HG03460 (cell line): ENCODE measurements at regions not wholly inside any gene's neighbourhood (a gene's known extent, or its start where the extent isn't known, plus 50 kb on each side); places are given as distances from the start of the nearest gene placed in this dataset.
"Not testable (repeated sequence)": the region's sequence is repeated elsewhere in the genome, so short reads cannot be mapped to it uniquely, and the experiment has no call there.

Experiments
- ATAC-seq: cut with Tn5 transposase; IDR thresholded peaks from one replicate; pipeline ENCODE4 v1.9.1; 2021; ENCODE audit not compliant: unreplicated experiment

- ATAC-seq: no peak
These were observed 82.2 kb upstream of the GRK3 start for GRCh38 chr22:25482091-25482760.

- no peak for ATAC-seq
These were observed 81.4 kb upstream of the GRK3 start for GRCh38 chr22:25482868-25483639.

- ATAC-seq: no peak
These were observed 80.5 kb upstream of the GRK3 start for GRCh38 chr22:25483931-25484330.

- ATAC-seq: no peak
These were observed 79.8 kb upstream of the GRK3 start for GRCh38 chr22:25484521-25485315.

DNA sequence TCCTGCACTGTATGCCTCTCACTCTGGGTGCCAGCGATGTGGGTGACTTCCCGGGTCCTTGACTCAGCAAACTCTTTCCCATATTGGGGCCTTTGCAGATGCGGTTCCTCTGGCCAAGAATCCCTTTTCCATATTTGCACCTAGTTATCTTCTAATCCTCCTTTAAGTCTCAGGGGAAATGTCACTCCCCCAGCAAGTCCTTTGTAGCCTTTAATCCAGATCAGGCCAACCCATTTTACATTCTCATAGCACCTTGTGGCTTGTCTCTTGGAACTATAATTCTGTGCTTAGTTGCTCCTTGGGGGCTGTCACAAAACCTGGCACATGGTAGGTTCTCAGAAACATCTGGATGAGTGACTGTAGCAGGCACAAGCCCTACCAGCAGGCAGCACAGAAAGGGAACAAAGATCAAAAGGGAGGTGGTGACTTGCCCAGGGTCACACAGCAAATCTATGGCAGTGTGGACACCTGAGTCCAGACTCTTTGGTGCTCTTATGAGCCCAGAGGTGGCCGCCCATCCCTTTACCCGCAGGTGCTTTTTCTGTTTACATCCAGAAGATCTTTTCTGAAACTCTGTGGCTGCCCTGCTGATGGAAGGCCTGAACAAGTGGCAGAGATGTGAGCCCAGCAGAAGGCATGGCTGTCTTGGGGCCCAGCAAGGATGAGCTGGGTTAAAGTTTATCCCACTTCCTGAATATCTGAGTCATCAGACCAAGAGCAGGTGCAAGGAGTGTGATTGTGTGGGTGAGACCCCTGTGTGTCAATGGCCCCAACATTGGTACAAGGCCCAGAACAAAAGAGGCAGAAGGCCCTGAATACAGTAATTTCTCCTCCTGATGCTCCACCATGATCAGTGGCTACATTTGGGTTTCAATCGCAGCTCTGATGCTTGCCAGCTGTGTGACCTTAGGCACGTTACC lies 78.6 kb upstream of the GRK3 start:
- peak; percentile 70 for ATAC-seq

- no peak for ATAC-seq
These were observed 77.0 kb upstream of the GRK3 start for GRCh38 chr22:25487508-25487907.

DNA sequence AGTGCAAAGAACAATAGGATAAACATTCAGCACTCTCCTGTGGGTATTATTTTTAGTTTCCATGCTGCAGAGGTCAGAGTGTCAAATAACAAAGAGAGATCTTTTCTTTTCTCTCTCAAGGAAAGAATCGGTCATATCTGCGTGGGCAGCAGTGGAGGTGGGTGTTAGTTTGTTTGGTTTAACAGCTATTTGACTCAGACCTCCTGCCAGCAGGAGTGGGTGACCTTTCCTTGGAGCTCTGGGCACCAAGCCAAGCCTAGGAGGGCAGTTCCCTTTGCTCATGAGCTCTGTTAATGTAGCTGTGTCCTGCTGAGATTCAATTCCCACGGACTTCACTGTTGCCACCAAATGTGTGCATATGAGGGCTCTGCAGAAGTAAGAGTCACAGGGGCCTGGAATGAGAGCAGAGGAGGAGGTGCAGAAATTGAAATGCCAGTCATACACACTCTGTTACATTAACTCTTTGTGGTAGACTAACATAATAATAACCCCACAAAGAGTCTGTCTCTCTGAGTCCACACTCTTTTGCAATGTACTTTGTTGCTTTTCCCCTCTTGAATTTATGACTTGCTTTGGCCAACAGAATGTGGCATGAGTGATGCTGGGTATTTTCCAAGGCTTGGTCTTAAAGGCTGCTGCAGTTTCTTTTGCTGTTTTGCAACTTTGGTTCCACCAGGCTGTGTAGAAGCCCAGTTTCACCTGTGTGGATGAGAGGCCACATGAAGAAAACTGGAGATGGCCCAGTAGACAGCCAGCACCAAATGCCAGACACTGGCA lies 76.0 kb upstream of the GRK3 start:
- no peak for ATAC-seq

- no peak for ATAC-seq
These were observed 74.5 kb upstream of the GRK3 start for GRCh38 chr22:25489947-25490346.

GRCh38 chr22:25490896-25491295 lies 73.6 kb upstream of the GRK3 start:
- ATAC-seq: no peak

DNA sequence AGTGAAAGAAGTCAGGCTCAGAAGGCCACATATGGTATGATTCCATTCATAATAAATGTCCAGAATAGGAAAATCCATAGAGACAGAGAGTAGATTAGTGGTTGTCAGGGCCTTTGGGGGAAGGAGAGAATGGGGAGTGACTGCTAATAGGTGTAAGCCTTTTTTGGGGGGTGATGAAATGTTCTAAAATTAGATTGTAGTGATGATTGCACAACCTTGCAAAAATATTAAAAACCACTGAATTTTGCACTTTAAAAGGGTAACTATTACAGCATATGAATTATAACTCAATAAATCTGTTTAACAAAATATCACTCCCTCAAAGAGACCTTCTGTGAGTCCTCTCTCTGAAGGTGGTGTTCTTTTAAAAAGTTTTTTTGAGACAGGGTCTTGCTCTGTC lies 72.3 kb upstream of the GRK3 start:
- ATAC-seq: no peak

DNA sequence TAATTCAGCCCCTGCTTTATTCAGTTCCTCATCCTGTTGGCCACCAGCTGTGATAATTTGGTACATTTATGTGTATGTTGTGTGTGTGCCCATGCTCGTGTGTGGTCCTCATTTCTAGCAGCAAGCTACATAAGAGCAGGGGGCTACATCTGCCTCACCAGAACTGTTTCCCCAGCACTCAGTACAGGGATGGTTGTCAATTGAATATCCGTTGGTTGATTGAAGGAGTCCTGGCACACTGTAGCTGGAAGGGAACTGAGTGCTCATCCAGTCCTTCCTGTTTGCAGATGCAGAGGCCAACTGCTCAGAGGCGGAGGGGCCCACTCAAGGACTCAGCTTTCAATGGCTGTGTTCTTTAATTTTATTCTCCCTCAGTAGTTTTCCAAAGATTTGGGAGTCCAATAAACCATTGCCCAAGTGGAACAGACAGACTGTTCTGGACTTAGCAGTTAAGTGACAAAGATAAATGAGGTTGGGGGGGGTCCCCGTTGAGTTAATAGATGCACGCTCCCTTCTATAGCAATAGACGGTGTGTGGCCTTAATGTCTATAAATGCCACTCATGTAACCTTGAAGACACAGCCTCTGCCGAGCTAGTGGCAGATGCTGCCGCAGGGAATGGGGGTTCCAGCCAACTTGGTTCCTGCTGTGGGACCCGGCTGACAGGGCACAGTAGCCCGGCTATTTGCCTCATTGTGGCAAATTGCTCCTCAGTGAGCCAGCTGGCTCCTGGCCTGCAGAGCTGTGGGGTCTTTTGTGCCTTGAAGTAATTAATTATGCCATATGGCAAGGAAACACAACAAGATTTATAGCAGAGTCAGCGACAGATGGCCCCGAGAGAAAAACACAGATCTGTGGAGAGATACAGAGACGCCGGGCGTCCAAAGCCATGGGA lies 71.4 kb upstream of the GRK3 start:
- no peak for ATAC-seq

DNA sequence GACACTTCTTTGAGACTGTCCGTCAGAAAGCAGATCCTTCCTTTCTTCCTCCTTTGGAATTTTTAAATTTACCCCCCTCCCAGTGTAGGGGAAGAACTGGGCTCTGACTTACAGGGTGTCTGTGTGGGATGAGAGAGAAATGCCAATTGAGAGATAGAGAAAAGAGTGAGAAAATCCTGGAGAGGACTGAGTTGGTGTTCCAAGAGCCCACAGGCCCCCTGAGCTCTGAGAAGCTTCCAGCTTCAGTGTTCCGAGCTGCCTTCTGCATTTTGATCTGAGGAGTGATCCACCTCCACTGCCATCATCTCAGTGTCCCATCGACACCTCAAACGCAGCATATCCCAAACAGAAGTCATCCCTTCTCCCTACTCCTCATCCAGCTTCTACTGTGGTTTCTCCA lies 70.7 kb upstream of the GRK3 start:
- no peak for ATAC-seq

- peak; percentile 68 for ATAC-seq
These were observed 69.7 kb upstream of the GRK3 start for GRCh38 chr22:25494774-25495173.

- ATAC-seq: no peak
These were observed 69.2 kb upstream of the GRK3 start for GRCh38 chr22:25495285-25495684.

DNA sequence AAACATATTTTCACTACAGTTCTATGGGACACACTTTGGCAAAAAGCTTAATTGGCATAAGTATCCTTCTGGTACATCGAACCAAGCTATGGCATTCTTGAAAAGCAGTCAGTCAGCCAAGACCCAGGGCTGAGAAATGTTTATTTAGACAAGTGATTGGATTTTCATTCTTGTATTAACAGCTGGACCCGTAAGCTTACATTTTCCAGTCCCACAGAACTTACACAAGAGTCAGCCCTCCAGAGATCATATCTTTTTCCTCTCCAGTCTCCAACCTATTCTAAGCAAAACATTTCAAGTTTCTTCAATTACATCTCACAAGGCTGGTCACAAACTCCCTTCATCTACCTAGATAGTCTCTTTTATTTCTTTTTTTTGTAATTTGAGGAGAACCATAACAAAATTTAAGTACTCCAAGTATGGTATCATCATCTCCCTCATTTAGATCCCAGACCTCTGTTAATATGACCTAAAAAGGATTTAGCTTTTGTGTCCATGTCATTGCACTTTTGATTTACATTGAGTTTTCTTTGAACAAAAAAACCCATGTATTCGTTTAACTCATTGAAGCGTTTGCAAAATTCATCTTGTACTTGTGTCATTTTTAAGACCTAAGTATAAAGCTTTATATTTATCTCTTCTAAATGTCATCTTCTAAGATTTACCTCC lies 67.9 kb upstream of the GRK3 start:
- no peak for ATAC-seq

DNA sequence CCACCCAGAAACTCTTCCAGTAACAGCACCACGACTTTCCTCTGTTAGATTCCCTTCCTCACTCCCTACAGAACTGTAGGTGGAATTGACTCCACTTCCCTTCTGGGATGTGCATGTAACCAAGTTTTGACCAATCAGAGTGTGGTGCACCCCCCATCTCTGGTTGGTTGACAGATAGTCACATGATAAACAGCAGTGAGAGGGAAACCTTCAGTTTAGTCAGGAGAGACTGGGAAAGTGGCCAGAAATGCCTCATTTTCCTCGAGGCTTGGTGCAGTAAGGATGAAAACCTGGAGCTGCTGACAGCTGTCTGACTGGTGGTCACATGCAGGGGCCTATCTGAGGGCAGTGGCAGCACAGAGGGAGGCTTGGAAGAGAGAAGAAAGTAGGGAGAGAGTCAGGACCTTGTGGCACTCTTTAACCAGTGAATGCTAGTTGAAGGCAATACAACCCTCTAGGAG lies 67.3 kb upstream of the GRK3 start:
- ATAC-seq: no peak

DNA sequence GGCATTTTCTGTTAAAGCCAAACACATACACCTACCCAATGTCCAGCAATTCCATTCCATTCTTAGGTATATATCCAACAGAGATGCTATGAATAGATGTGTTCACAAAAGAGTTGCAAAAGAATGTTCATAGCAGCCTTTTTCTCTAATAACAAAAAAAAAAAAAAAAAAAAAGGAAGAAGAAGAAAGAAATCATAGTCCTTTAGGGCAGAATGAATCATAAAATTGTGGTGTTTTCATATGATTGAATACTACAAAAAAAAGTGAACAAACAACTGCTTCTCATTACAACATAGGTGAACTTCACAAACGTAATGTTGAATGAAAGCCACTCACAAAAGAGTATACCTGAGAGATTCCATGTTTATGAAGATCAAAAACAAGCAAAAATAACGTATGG lies 66.8 kb upstream of the GRK3 start:
- no peak for ATAC-seq

GRCh38 chr22:25500671-25501070 lies 63.8 kb upstream of the GRK3 start:
- ATAC-seq: not testable (repeated sequence)
